GM18517 (cell line): ENCODE measurements at regions not wholly inside any gene's neighbourhood (a gene's known extent, or its start where the extent isn't known, plus 50 kb on each side); places are given as distances from the start of the nearest gene placed in this dataset.
"Not testable (repeated sequence)": the region's sequence is repeated elsewhere in the genome, so short reads cannot be mapped to it uniquely, and the experiment has no call there.

Experiments used
- ATAC-seq: cut with Tn5 transposase; IDR thresholded peaks from one replicate; pipeline ENCODE4 v1.9.1; 2021; ENCODE audit warnings: mild to moderate bottlenecking, moderate library complexity; ENCODE audit not compliant: unreplicated experiment

GRCh38 chrX:9258421-9259104 is 206.3 kb upstream of the TBL1X start:
- no peak for ATAC-seq

- no peak for ATAC-seq
Observed at GRCh38 chrX:9260603-9261002, 204.3 kb upstream of the TBL1X start.

DNA sequence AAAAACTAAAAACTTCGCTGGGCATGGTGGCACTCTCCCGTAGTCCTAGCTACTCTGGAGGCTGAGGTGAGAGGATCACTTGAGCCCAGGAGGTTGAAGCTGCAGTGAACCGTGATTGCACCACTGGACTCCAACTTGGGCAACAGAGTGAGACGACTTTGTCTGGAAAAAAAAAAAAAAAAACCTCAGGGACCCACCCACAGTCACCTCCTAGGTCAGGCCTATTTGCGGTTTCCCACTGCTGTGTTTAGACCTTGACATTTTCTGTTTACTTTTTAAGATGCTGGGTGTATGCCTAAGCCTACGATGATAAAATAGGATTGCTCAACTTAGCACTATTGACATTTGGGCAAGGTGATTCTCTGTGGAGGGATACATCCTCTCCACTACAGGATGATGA is 197.4 kb upstream of the TBL1X start:
- no peak for ATAC-seq

DNA sequence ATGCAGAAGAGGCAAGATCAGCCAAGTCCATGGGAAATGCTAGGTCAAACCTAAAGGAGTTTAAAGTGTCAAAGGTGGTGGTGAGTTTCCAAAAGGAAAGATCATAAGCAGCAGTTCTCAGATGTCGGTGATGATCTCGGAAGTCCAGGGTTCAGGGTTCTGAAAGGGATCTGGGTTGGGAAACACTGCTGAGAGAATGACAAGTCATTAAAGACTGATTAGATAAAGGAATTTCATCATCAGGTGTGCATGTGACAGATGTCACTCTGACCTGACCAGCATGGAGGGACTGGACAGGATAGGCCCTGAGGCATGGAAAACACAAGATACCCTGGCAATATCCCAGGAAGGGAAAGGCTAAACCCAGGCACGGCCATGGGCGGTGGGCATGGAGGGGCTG is 195.7 kb upstream of the TBL1X start:
- no peak for ATAC-seq

DNA sequence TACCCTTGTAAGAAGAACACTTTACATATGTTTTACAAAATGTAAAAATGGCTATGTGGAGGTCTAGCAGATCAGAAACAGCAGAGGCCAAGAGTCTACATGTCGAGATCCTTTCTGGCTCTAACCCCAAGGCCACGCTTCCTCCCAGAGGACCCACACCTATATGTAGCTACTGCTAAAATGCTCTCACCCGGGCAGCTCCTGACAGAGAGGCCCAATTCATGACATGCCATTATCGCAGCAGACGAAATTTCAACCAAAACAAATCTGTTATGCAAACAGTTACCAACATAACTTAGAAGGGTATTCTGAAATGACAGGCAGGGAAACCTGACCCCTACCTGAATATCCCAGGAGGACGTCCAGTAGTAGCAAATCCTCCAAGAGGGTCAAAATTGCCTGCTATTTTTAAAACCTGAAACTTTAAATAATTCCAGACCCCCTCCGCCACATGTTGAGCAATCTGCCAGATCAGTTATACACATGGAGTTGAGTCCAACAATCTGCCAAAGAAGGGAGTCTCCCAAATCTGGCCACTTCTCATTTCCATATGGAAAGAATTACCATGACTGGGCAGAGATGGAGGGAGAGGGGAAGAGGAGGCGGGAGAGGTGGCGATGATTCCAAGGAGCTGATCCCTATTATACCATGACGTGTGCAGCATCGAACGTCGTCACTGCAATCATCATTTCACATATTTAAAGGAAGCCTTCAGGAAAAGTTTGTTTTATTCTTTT is 192.9 kb upstream of the TBL1X start:
- no peak for ATAC-seq

DNA sequence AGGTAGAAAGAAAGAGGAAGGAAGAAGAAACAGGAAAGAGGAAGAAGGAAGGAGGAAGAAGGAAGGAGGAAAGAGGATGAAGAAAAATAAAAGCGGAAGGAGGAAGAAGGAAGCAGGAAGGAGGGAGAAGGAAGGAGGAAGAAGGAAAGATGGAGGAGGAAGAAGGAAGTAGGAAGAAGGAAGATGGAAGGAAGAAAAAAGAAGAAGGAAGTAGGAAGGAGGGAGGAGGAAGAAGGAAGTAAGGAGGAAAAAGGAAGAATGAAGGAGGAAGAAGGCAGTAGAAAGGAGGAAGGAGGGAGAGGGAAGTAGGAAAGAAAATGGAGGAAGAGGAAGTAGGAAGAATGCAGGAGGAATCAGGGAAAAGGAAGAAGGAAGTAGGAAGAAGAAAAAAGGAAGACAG is 191.1 kb upstream of the TBL1X start:
- no peak for ATAC-seq

DNA sequence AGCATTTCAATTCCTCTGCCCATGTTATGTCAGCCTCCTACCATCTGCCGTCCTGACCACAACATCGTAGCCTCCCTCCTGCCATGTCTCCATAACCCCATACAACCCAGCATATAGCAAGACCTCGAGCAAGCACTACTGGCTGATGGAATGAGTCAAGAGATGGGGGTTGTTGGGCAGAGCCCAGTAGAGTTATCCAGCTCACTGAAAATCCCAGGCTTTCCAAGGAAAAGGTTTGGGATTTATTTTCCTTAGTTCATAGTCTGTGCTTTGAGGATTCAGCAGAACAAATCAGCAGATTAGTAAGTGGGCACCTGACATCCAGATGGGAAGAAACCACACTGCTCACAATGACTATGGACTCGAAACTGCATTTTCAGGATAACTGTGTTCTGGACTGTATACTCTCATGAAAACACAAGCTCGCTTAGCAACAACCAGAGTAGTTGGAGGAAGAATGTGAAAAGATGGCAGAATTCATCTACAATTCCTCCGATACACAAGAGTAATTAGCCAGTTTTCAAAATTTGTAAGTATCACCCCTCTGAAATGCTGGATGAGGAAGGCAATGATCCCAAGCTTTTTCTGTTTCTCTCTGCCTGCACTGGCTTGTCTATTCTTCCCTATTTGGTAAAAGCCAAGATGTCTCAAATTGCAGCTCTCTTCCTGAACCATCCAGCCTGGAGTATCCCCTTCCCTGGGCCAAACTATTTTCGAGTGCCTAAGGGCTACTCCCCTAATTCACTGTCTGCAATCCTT is 186.2 kb upstream of the TBL1X start:
- ATAC-seq: no peak

GRCh38 chrX:9279234-9279544 is 185.7 kb upstream of the TBL1X start:
- no peak for ATAC-seq

DNA sequence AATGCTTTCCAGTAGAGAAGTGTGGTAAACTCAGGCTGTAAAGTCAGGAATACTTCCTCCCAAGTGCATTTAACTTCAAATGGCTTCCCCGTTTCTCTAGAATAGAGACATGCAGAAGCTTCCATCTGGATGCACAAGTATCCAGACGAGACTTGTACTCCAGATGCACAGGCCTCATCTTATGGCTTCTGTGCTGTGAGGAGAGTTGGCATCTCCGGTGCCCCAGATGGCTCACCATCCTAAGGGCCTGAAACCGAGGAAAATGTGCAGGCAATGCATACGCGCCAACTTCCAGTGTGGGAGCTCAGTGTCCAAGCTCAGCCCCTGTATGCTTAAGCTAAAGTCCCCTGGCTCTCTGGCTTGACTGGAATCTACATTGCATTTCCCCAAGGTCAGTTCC is 184.0 kb upstream of the TBL1X start:
- no peak for ATAC-seq

GRCh38 chrX:9282325-9282724 is 182.5 kb upstream of the TBL1X start:
- no peak for ATAC-seq

- no peak for ATAC-seq
Observed at GRCh38 chrX:9285342-9285771, 179.5 kb upstream of the TBL1X start.

- ATAC-seq: no peak
Observed at GRCh38 chrX:9286234-9286633, 178.6 kb upstream of the TBL1X start.

DNA sequence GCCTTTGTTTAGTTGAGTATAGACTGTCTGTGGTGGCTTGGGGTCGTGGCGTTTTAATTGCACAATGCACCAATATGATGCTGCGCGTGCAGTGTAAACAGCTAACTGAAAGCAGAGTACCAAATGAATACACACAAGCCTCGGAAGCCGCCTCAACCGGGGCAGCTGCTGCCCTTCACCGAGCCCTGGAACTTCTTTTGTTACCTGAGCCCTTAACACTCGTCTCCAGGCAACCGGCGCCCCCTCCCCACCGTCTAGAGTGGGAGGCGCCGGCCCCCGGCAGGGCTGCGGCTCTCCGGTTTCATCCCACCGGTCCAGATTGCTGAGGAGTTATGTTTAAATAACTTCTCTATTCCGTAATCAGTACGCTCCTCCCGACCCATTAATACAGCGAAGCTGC is 173.2 kb upstream of the TBL1X start:
- no peak for ATAC-seq

DNA sequence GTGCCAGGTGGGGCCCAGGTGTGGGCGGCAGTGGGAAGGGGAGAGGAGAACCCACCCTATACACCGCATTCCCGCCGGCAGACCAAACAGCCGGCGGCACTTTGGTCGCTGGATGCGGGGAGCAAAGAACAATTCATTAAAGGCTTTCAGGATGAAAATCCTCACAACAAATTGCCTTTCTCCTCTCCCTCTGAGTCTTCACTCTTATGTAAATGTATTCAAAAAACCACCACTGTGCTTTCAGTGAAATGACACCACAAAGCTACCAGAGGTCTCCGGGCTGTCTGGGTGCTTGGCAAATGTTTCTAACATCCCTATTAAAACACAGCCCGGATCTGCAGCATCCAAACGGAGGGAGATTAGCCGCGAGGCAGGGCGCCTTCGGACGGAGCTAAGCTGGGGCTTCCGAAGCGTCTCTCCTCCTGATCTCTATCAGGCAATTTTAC is 171.8 kb upstream of the TBL1X start:
- no peak for ATAC-seq

DNA sequence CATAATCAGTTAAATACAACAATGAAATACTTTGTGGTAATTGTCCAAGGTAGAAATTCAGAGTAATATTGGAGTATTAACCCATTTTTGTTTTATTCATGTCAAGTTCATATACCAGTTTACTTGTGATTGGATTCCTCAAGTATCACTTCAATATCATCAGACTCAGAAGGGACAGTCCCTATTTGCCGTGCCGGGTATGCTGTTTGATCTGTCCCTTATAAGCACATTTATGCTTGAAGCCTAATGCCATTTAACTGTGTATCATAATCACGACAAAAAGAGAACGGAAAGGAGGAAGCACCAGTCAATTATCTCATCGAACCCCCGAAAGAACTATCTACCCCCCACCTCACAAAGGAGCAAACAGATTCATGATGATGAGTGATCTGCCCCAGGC is 171.0 kb upstream of the TBL1X start:
- ATAC-seq: no peak

- no peak for ATAC-seq
Observed at GRCh38 chrX:9295551-9295950, 169.3 kb upstream of the TBL1X start.

GRCh38 chrX:9298221-9298620 is 166.6 kb upstream of the TBL1X start:
- ATAC-seq: no peak

DNA sequence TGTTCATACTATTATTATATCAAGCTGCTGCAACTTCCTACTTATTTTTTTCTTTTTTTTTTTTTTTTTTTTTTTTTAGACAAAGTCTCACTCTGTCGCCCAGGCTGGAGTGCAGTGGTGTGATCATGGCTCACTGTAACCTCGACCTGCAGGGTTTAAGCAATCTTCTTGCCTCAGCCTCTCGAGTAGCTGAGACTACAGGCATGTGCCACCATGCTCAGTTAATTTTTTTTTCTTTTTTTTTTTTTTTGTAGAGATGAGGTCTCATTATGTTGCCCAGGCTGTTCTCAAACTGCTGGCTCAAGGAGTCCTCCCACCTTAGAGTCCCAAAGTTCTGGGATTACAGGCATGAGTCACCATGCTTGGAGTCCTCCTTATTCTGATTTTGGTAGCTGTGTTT is 165.2 kb upstream of the TBL1X start:
- not testable (repeated sequence) for ATAC-seq

GRCh38 chrX:9301836-9302235 is 163.0 kb upstream of the TBL1X start:
- ATAC-seq: no peak

- no peak for ATAC-seq
Observed at GRCh38 chrX:9302381-9302780, 162.5 kb upstream of the TBL1X start.

DNA sequence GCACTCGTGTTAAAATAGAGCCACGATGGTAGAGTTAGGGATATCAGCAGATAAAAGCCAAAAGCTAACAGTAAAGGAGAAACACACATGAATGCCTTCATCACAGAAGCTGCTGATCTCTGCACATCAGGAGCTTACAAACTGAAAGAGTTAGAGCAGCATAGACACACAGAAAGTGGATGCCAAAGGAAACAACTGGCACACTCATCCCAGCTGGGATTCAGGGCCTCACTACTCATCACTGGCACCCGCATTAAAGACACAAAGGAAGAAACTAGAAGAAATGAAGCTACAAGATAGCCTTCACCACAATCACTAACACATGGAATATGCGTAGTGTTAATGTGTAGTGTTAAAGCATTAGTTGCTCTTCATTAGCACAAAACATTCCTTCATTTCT is 156.4 kb upstream of the TBL1X start:
- no peak for ATAC-seq

DNA sequence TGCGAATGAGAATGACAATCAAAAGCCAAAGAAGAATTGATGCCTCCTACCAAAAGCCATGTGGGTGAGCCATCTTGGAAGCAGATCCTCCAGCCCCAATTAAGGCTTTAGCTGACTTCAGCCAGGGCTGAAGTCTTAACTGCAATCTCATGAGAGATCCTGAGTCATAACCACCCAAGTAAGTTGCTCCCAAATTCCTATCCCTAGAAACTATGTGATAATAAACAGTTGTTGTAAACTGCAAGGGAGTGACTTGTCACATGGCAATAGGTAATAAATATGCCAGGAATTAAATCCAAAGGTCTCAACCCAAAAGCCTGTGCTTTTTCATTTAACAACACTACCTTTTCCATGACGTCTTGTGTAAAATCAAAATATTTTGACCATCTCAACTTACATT is 154.2 kb upstream of the TBL1X start:
- no peak for ATAC-seq
